ENCODE measurements at regions not wholly inside any gene's neighbourhood (a gene's known extent, or its start where the extent isn't known, plus 50 kb on each side); places are given as distances from the start of the nearest gene placed in this dataset.

DNA sequence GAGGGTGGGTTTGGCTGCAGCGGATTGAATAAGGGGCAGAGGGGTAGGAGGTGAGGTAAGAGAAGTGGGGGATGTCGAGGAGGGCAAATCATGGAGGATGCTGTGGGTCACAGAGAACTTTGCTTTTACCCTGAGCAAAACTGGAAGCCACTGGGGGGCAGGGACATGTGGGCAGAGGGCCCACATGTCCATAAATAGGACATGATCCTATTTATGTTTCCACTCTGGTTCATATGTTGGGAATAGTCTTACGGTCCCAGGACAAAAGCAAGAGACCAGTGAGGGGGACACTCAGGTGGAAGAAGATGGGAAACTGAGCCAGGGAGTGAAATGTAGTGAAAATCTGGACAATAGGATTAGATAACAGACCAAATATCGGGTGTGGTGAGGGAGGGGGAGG lies 85.5 kb upstream of the MRPS22 start:
- no peaks in the 10 kb centered on the region for H3K9me3 ChIP-seq
- H3K4me1 ChIP-seq: no peaks in the 10 kb centered on the region
- no peaks in the 10 kb centered on the region for H3K27me3 ChIP-seq
- H3K27ac ChIP-seq: no peak overlapping the region
- no peaks in the 10 kb centered on the region for H3K36me3 ChIP-seq
- no peak for DNase-seq (ENCODE audit: low spot score in 2 of 2)
- H3K4me3 ChIP-seq: no peak overlapping the region
- intact Hi-C loops (cut with DNase I; ENCODE audit: low total_unique reads): loop anchor here (5.0 kb wide), 1 partner anchor 224 kb away; no protein-coding TSS in a partner anchor
- TF ChIP-seq, protein P1, sequence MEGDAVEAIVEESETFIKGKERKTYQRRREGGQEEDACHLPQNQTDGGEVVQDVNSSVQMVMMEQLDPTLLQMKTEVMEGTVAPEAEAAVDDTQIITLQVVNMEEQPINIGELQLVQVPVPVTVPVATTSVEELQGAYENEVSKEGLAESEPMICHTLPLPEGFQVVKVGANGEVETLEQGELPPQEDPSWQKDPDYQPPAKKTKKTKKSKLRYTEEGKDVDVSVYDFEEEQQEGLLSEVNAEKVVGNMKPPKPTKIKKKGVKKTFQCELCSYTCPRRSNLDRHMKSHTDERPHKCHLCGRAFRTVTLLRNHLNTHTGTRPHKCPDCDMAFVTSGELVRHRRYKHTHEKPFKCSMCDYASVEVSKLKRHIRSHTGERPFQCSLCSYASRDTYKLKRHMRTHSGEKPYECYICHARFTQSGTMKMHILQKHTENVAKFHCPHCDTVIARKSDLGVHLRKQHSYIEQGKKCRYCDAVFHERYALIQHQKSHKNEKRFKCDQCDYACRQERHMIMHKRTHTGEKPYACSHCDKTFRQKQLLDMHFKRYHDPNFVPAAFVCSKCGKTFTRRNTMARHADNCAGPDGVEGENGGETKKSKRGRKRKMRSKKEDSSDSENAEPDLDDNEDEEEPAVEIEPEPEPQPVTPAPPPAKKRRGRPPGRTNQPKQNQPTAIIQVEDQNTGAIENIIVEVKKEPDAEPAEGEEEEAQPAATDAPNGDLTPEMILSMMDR (IDR thresholded peaks at IDR 0.05): no peak
- TF ChIP-seq POLR2A (IDR thresholded peaks at IDR 0.05): no peak
- no peak for TF ChIP-seq POLR2AphosphoS5 (IDR thresholded peaks at IDR 0.05)

DNA sequence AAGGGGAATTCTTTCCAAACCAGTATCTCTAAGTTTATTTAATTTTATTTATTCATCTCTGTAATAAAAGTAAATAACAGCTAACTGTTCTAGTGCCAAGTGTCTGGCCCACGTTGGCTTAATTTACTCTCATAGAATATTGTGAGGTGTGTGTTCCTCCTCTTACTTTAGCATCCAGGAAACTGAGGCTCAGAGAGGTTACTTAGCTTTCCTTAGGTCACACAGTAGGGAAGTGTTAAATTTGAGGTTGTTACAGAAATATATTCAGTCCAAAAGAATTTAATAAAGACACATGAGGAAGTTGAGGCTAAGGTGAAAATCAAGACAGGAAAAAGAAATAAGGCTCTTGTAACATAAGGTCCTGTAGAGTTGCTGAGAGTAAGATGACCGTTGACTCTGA lies 84.4 kb upstream of the MRPS22 start:
- DNase-seq (ENCODE audit: low spot score in 2 of 2): no peak
- Histone ChIP-seq H3K27ac (no peak overlapping the region), H3K27me3 (no peaks in the 10 kb centered on the region), H3K36me3 (no peaks in the 10 kb centered on the region), H3K4me1 (no peaks in the 10 kb centered on the region), H3K4me3 (no peak overlapping the region), H3K9me3 (no peaks in the 10 kb centered on the region)
- intact Hi-C loops (cut with DNase I; ENCODE audit: low total_unique reads): loop anchor here (5.0 kb wide), 1 partner anchor 223 kb away; no protein-coding TSS in a partner anchor
- TF ChIP-seq, protein P1 (IDR thresholded peaks at IDR 0.05): no peak
- TF ChIP-seq POLR2A (IDR thresholded peaks at IDR 0.05) (no peak), POLR2AphosphoS5 (IDR thresholded peaks at IDR 0.05) (no peak)

DNA sequence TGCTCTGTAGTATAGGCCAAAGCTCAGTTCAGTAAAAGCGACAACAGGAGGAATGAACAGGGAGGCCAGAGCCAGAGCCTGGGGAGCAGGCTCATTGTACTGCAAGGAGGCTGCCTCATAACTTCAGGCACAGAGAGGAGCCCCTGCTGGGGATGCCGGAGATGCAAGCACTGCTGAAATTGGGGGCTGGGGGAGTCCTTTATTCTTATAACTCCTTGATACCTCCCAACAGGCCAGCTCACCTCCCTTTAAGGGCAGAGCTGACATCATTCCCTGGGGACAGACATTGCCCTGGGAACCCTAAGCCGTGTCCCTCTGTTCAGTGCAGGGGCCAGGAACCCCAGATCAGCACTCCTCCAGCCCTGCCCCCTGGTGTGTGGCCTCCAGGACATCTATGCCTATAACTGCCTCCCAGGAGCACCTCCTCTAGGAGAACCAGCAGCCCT lies 83.8 kb upstream of the MRPS22 start:
- intact Hi-C loops (cut with DNase I; ENCODE audit: low total_unique reads): no loop called here
- no peak for DNase-seq (ENCODE audit: low spot score in 2 of 2)
- Histone ChIP-seq H3K36me3 (no peaks in the 10 kb centered on the region), H3K27ac (no peak overlapping the region), H3K4me1 (no peaks in the 10 kb centered on the region), H3K27me3 (no peaks in the 10 kb centered on the region), H3K4me3 (no peak overlapping the region), H3K9me3 (no peaks in the 10 kb centered on the region)
- TF ChIP-seq, protein P1 (IDR thresholded peaks at IDR 0.05): no peak
- TF ChIP-seq POLR2AphosphoS5 (IDR thresholded peaks at IDR 0.05) (no peak), POLR2A (IDR thresholded peaks at IDR 0.05) (no peak)

- DNase-seq (ENCODE audit: low spot score in 2 of 2): no peak
- no peak overlapping the region for H3K27ac ChIP-seq
- no peaks in the 10 kb centered on the region for H3K4me1 ChIP-seq
- H3K36me3 ChIP-seq: no peaks in the 10 kb centered on the region
- no peaks in the 10 kb centered on the region for H3K27me3 ChIP-seq
- intact Hi-C loops (cut with DNase I; ENCODE audit: low total_unique reads): no loop called here
- no peak for TF ChIP-seq POLR2AphosphoS5 (IDR thresholded peaks at IDR 0.05)
- TF ChIP-seq, protein P1 (IDR thresholded peaks at IDR 0.05): no peak
- TF ChIP-seq POLR2A (IDR thresholded peaks at IDR 0.05): no peak
- no peak overlapping the region for H3K4me3 ChIP-seq
- H3K9me3 ChIP-seq: no peaks in the 10 kb centered on the region
Measured at GRCh38 chr3:139260793-139261736, 82.8 kb upstream of the MRPS22 start.
